GM18951 (cell line): ENCODE measurements at regions not wholly inside any gene's neighbourhood (a gene's known extent, or its start where the extent isn't known, plus 50 kb on each side); places are given as distances from the start of the nearest gene placed in this dataset.

Experiments used
- POLR2A ChIP-seq: IDR thresholded peaks from 4 replicates; pipeline ENCODE4 v1.6.1; 2011; ENCODE audit warnings: mild to moderate bottlenecking; ENCODE audit not compliant: insufficient read length, insufficient read depth; ENCODE audit errors: extremely low read depth
- in situ Hi-C: fragments of 300-500 bp; cut with MboI; formaldehyde crosslinking; loops from one replicate; pipeline ENCODE4 v1.12.0; 2022; ENCODE audit warnings: low sequenced_read_pairs, mixed read lengths, inconsistent platforms; ENCODE audit not compliant: unreplicated experiment

GRCh38 chr2:60283626-60284025 lies 269.8 kb downstream of the BCL11A start:
- in situ Hi-C loops = no loop called here
- no peak for TF ChIP-seq POLR2A

- no peak for TF ChIP-seq POLR2A
- in situ Hi-C loops = no loop called here
Measured at GRCh38 chr2:60282886-60283285, 270.6 kb downstream of the BCL11A start.

- in situ Hi-C loops = no loop called here
- TF ChIP-seq POLR2A = no peak
Measured at GRCh38 chr2:60281730-60282129, 271.7 kb downstream of the BCL11A start.

- in situ Hi-C loops = no loop called here
- no peak for TF ChIP-seq POLR2A
Measured at GRCh38 chr2:60280238-60280637, 273.2 kb downstream of the BCL11A start.

GRCh38 chr2:60278906-60279305 lies 274.5 kb downstream of the BCL11A start:
- in situ Hi-C loops = no loop called here
- TF ChIP-seq POLR2A = no peak

- in situ Hi-C loops = no loop called here
- TF ChIP-seq POLR2A = no peak
Measured at GRCh38 chr2:60275958-60276357, 277.5 kb downstream of the BCL11A start.

GRCh38 chr2:60273836-60274235 lies 279.6 kb downstream of the BCL11A start:
- TF ChIP-seq POLR2A = no peak
- in situ Hi-C loops = no loop called here

- no peak for TF ChIP-seq POLR2A
- in situ Hi-C loops = no loop called here
Measured at GRCh38 chr2:60271713-60272112, 281.7 kb downstream of the BCL11A start.

- in situ Hi-C loops = no loop called here
- TF ChIP-seq POLR2A = no peak
Measured at GRCh38 chr2:60271131-60271530, 282.3 kb downstream of the BCL11A start.

- in situ Hi-C loops = no loop called here
- TF ChIP-seq POLR2A = no peak
Measured at GRCh38 chr2:60268661-60269060, 284.8 kb downstream of the BCL11A start.

- in situ Hi-C loops = no loop called here
- TF ChIP-seq POLR2A = no peak
Measured at GRCh38 chr2:60268032-60268431, 285.4 kb downstream of the BCL11A start.

GRCh38 chr2:60267122-60267521 lies 286.3 kb downstream of the BCL11A start:
- in situ Hi-C loops = no loop called here
- no peak for TF ChIP-seq POLR2A

GRCh38 chr2:60262178-60262577 lies 291.3 kb downstream of the BCL11A start:
- TF ChIP-seq POLR2A = no peak
- in situ Hi-C loops = no loop called here

- TF ChIP-seq POLR2A = no peak
- in situ Hi-C loops = no loop called here
Measured at GRCh38 chr2:60260639-60261296, 292.7 kb downstream of the BCL11A start.

- in situ Hi-C loops = no loop called here
- no peak for TF ChIP-seq POLR2A
Measured at GRCh38 chr2:60259781-60260180, 293.7 kb downstream of the BCL11A start.

GRCh38 chr2:60252581-60253150 lies 300.8 kb downstream of the BCL11A start:
- in situ Hi-C loops = no loop called here
- no peak for TF ChIP-seq POLR2A
